ENCODE measurements at regions not wholly inside any gene's neighbourhood (a gene's known extent, or its start where the extent isn't known, plus 50 kb on each side); places are given as distances from the start of the nearest gene placed in this dataset.
A peak's percentile ranks its signal among the peaks of the same experiment; 100 is the strongest.
"Not testable (repeated sequence)": the region's sequence is repeated elsewhere in the genome, so short reads cannot be mapped to it uniquely, and the experiment has no call there.

DNA sequence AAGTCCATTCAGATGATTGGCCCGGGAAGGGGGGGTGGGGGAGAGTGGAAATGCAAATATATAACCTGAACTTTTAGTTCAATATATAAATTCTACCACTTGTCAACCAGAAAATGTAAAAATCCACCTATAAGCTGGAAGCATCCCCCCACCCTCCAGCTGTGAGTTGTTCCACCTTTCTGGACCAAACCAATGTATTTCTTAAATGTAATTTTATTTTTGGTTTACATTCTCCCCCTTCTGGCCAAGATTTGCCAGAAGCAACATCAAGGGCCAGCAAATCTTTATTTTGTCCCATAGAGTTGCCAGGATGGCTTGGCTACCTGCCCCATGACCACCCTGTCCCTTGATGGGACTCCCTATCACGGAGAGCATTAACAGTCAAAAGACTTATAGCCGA lies 545.7 kb downstream of the TBL1XR1 start:
- no peak for DNase-seq (ENCODE audit: extremely low read depth, low read depth)

GRCh38 chr3:176650478-176650877 lies 546.8 kb downstream of the TBL1XR1 start:
- peak; percentile 18 for DNase-seq (ENCODE audit: extremely low read depth, low read depth)

- DNase-seq (ENCODE audit: extremely low read depth, low read depth) = no peak
Measured at GRCh38 chr3:176647987-176648386, 549.3 kb downstream of the TBL1XR1 start.

DNA sequence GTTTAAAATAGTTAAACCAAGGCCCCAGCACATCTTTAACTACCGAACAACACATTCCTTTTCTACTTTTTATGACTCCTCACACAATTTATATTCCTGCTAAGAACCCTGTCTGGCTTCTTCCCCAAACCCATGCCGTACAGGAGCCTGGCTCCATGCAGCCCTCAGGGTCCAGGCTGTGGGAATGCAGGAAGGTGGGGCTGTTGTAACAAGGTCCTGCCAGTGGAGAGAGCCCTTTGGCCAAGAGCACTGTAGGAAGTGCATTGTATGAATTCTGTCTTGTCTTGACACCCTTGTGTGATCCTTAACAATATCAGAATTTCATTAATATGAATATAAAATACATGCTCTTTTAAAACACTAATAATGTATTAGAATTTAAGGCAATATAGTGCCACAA lies 563.8 kb downstream of the TBL1XR1 start:
- DNase-seq (ENCODE audit: extremely low read depth, low read depth) = no peak

- no peak for DNase-seq (ENCODE audit: extremely low read depth, low read depth)
Measured at GRCh38 chr3:176632925-176633324, 564.4 kb downstream of the TBL1XR1 start.

DNA sequence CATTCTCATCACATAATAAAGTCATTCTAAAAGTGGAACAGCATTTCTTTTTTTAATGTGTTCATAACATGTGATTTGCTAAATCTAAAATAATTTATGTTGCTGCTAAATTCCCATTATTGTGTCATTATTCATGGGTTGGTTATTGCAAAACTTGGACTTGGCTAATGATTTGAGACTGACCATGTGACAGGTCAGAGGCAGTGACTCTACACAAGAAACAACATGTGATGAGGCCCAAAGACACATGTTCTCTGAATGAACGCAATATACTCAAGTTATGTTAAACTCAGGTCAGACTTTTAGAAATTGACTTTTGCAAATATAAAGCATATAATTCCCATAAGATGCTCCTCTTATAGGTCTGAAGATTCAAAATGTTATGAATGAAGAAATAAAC lies 566.1 kb downstream of the TBL1XR1 start:
- DNase-seq (ENCODE audit: extremely low read depth, low read depth) = no peak

DNA sequence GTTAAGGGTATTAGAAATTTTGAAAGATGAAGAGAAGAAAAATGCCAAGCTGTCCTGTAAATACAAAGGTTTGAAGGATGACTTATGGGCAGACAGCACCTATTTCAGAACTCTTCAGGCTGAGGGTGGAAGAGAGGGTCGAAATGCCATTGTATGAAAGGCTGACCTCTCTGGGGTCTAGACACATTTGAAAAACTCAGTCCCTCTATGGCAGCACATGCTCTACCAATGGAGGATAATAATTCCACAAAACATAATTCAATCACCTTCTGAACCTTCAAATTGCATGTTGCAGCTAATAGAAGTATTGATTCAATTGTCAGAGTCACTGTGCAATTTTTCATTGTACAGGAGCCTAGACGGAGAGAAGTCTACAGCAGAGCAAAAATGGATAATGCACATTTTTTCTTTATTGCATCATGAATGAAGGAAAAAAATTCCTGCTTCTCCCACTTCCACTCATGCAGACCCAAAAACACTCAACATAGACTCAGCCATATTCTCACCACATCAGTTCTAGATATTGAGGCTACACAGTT lies 569.1 kb downstream of the TBL1XR1 start:
- DNase-seq (ENCODE audit: extremely low read depth, low read depth) = no peak

DNA sequence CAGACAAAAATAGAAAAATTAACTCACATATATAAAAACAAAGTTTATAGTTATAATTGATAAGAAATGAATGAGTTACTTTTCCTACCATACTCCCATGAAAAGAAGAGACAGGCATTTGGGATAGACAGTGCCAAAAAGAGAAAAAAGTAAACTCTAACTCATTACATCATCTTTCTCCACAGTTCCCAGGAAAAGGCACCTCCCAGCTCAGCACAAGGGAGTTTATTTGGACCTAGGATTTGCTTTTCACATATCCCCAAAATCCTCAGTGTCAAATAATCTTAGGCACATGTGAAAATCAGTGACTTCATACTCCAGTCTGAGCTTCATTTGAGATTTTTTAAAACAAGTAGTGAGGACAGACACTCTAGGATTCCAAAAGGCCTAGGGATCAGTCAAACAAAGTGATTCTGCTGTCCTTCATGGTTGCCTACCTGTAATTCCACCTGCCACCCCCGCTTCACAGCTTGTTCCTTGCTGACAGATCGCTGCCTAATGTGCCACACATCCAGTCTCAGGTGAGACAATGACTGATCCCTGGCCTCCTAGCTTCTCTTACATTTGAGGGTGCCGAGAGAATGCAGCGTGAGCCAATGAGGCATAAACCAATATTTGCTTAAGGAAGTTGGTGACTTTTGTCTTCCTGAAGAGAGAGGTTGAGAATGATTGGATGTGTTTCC lies 573.7 kb downstream of the TBL1XR1 start:
- DNase-seq (ENCODE audit: extremely low read depth, low read depth) = no peak

- DNase-seq (ENCODE audit: extremely low read depth, low read depth) = no peak
Measured at GRCh38 chr3:176619833-176620232, 577.4 kb downstream of the TBL1XR1 start.

DNA sequence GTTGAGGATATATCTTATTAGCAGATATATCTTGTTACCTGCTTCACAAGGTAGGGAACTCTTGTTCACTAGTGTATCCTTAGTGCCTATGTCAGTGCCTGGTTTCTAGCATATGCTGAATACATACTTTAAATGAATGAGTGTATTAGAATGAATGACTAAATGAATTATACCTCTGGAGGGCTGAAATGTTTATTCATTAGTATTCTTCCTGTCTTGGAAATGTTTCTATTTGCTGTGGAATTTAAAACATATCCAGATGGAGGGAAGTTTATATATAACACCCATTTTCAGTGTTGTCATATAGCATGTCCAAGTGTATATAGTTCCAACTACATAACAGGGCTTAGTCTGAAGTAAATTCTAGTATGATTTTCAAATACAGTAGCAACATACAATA lies 581.5 kb downstream of the TBL1XR1 start:
- no peak for DNase-seq (ENCODE audit: extremely low read depth, low read depth)

DNA sequence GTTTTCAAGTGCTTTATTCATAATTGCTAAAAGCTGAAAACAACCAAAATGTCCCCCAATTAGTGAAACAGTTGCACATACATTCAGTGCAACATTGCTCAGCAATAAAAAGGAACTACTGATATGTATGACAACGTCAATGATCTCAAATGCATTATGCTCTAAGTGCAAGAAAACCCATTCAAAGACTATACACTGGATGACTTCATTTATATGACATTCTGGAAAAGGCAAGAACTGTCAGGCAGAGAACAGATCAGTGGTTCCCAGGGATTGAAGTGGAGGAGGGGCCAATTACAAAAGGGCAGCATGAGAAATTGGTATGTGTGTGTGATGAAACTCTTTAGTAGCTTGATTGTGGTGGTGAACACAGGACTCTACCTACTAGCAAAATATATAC lies 585.6 kb downstream of the TBL1XR1 start:
- no peak for DNase-seq (ENCODE audit: extremely low read depth, low read depth)

DNA sequence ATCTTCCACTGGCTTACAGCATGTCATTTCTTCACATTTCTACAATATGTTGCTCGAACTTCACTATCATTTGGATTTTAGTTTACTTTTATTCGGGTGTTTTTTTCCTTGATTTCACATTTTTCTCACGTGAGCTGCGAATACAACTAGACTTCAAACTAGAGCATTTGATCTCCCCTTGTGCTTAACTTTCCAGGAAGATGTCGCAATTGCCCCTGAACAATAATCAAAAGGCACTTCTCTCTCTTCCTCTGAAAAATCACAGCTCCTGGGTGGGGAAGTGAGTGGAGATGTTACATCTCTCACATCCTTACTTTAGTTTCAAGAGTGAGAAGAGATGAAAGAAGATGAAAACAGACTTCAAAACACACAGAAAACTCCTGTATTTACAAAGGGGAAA lies 587.9 kb downstream of the TBL1XR1 start:
- DNase-seq (ENCODE audit: extremely low read depth, low read depth) = no peak

DNA sequence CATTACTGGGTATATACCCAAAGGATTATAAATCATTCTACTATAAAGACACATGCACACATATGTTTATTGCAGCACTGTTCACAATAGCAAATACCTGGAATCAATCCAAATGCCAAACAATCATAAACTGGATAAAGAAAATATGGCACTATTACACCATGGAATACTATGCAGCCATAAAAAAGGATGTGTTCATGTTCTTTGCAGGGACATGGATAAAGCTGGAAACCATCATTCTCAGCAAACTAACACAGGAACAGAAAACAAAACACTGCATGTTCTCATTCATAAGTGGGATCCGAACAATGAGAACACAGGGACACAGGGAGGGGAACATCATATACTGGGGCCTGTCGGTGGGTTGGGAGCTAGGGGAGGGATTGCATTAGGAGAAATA lies 591.7 kb downstream of the TBL1XR1 start:
- not testable (repeated sequence) for DNase-seq (ENCODE audit: extremely low read depth, low read depth)

GRCh38 chr3:176595307-176595706 lies 602.0 kb downstream of the TBL1XR1 start:
- no peak for DNase-seq (ENCODE audit: extremely low read depth, low read depth)

DNA sequence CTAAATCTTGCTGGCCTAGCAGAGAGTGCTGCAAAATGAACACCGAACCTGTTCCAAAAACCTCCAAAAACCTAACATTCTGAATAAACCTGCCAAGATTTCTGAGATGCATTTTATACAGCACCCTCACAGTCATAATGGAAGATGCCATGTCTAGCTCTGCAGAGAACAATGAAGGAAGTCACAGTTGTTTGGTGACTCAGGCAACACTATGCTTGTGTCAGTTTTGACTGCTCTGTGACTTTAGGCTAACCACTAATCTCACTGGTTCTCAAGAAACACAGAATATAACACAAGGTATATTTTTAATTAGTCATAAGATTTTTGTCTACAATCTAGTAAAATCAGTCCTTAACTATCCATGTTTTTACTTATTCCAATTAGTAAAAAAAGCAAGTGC lies 606.6 kb downstream of the TBL1XR1 start:
- DNase-seq (ENCODE audit: extremely low read depth, low read depth) = no peak

GRCh38 chr3:176587089-176587488 lies 610.2 kb downstream of the TBL1XR1 start:
- DNase-seq (ENCODE audit: extremely low read depth, low read depth) = no peak

DNA sequence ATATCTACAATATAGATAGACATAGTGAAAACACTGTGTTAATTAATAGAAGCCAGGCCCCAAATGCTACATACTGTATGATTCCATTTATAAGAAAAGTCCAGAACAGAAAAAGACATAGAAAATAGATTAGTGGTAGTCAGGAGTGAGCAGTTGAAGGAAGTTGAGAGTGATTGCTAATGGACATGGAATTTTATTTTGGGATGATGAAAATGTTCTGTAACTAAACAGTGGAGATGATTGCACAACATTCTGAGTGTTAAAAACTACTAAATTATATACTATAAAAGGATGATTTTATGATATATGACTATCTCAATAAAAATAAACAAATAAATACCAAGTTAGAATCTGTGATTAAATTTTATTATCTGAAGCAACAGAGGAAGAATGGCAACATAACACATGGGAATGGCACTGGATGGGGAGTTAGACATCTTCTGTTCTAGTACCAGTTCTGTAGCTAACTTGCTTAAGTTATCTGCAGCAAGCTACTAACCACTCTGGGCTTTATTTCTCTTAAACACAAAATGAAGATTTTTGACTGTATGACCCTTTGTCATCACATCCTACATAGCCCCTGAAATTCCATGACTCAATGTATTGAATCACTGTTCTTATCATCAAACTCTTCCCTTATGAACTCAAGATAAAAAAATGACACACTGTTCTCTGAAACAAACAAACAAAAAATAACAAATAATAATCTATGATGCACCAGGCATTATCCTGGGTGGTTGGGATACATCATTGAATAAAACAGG lies 612.7 kb downstream of the TBL1XR1 start:
- DNase-seq (ENCODE audit: extremely low read depth, low read depth) = no peak

GRCh38 chr3:176583956-176584355 lies 613.3 kb downstream of the TBL1XR1 start:
- DNase-seq (ENCODE audit: extremely low read depth, low read depth) = no peak

- no peak for DNase-seq (ENCODE audit: extremely low read depth, low read depth)
Measured at GRCh38 chr3:176581589-176581988, 615.7 kb downstream of the TBL1XR1 start.

GRCh38 chr3:176579711-176580185 lies 617.5 kb downstream of the TBL1XR1 start:
- DNase-seq (ENCODE audit: extremely low read depth, low read depth) = no peak

- DNase-seq (ENCODE audit: extremely low read depth, low read depth) = no peak
Measured at GRCh38 chr3:176578316-176578715, 619.0 kb downstream of the TBL1XR1 start.

DNA sequence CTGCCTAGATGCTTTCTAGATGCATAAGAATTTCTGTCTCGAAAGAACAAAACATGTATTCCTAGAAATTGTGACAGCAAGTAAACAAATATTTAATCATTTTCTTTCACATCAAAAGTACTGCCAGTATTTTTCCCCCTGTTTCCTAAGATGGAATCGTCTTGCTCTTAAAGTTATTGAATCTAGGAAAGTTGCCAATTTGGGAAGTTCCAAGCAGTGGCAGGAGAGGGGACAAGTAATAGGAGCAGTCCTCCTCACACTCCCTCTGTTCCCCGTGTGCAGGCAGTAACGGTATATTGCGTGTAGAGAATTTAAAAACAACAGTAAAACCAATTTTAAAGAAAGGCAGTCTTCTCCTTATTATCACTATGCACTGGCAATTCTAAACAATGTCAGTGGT lies 619.8 kb downstream of the TBL1XR1 start:
- no peak for DNase-seq (ENCODE audit: extremely low read depth, low read depth)
